Suppressor macrophage treated with lipopolysaccharide for 1 hour (primary cell): ENCODE measurements at regions not wholly inside any gene's neighbourhood (a gene's known extent, or its start where the extent isn't known, plus 50 kb on each side); places are given as distances from the start of the nearest gene placed in this dataset.
"Not testable (repeated sequence)": the region's sequence is repeated elsewhere in the genome, so short reads cannot be mapped to it uniquely, and the experiment has no call there.

Source experiments
- DNase-seq, 3 donors: peaks; one replicate each; pipeline ENCODE4 v3.0.0-alpha.2; 2020 to 2022

GRCh38 chr16:88148682-88149081 is 197.4 kb downstream of the BANP start:
- not testable (repeated sequence) for DNase-seq

GRCh38 chr16:88149158-88149603 is 197.9 kb downstream of the BANP start:
- DNase-seq, result not testable (repeated sequence)

- not testable (repeated sequence) for DNase-seq
Observed at GRCh38 chr16:88149663-88150062, 198.4 kb downstream of the BANP start.

- not testable (repeated sequence) for DNase-seq
Observed at GRCh38 chr16:88150456-88151128, 199.4 kb downstream of the BANP start.

- DNase-seq, result peak in 2 of 3 donors; percentile 4 to 8
Observed at GRCh38 chr16:88151129-88151499, 199.9 kb downstream of the BANP start.

GRCh38 chr16:88151859-88152843 is 200.9 kb downstream of the BANP start:
- not testable (repeated sequence) for DNase-seq

GRCh38 chr16:88152879-88153278 is 201.6 kb downstream of the BANP start:
- DNase-seq, result not testable (repeated sequence)

- not testable (repeated sequence) for DNase-seq
Observed at GRCh38 chr16:88153516-88153915, 202.3 kb downstream of the BANP start.

GRCh38 chr16:88154886-88155285 is 203.7 kb downstream of the BANP start:
- not testable (repeated sequence) for DNase-seq

GRCh38 chr16:88155681-88156080 is 204.4 kb downstream of the BANP start:
- DNase-seq, result not testable (repeated sequence)

- DNase-seq, result not testable (repeated sequence)
Observed at GRCh38 chr16:88156640-88157283, 205.5 kb downstream of the BANP start.

GRCh38 chr16:88157686-88158085 is 206.5 kb downstream of the BANP start:
- not testable (repeated sequence) for DNase-seq

- DNase-seq, result not testable (repeated sequence)
Observed at GRCh38 chr16:88158256-88159045, 207.2 kb downstream of the BANP start.

- DNase-seq, result not testable (repeated sequence)
Observed at GRCh38 chr16:88159046-88159896, 208.0 kb downstream of the BANP start.

- DNase-seq, result not testable (repeated sequence)
Observed at GRCh38 chr16:88159897-88160335, 208.7 kb downstream of the BANP start.

- DNase-seq, result not testable (repeated sequence)
Observed at GRCh38 chr16:88161191-88161590, 210.0 kb downstream of the BANP start.

GRCh38 chr16:88161623-88162275 is 210.5 kb downstream of the BANP start:
- DNase-seq, result not testable (repeated sequence)

GRCh38 chr16:88162778-88163177 is 211.5 kb downstream of the BANP start:
- DNase-seq, result not testable (repeated sequence)

GRCh38 chr16:88164196-88165039 is 213.2 kb downstream of the BANP start:
- DNase-seq, result not testable (repeated sequence)
